ENCODE measurements at regions not wholly inside any gene's neighbourhood (a gene's known extent, or its start where the extent isn't known, plus 50 kb on each side); places are given as distances from the start of the nearest gene placed in this dataset.
"Not testable (repeated sequence)": the region's sequence is repeated elsewhere in the genome, so short reads cannot be mapped to it uniquely, and the experiment has no call there.

- in situ Hi-C loops (cut with MboI; ENCODE audit: low sequenced_read_pairs): no loop called here
Observed at GRCh38 chr11:38461751-38462150, 1863.7 kb upstream of the RAG2 start.

- in situ Hi-C loops (cut with MboI; ENCODE audit: low sequenced_read_pairs): no loop called here
Observed at GRCh38 chr11:38460896-38461295, 1862.9 kb upstream of the RAG2 start.

GRCh38 chr11:38460429-38460828 lies 1862.4 kb upstream of the RAG2 start:
- in situ Hi-C loops (cut with MboI; ENCODE audit: low sequenced_read_pairs): no loop called here

GRCh38 chr11:38456371-38456770 lies 1858.3 kb upstream of the RAG2 start:
- in situ Hi-C loops (cut with MboI; ENCODE audit: low sequenced_read_pairs): no loop called here

GRCh38 chr11:38448284-38448683 lies 1850.2 kb upstream of the RAG2 start:
- in situ Hi-C loops (cut with MboI; ENCODE audit: low sequenced_read_pairs): no loop called here

GRCh38 chr11:38446336-38446735 lies 1848.3 kb upstream of the RAG2 start:
- in situ Hi-C loops (cut with MboI; ENCODE audit: low sequenced_read_pairs): no loop called here

GRCh38 chr11:38438091-38438490 lies 1840.1 kb upstream of the RAG2 start:
- in situ Hi-C loops (cut with MboI; ENCODE audit: low sequenced_read_pairs): no loop called here

- in situ Hi-C loops (cut with MboI; ENCODE audit: low sequenced_read_pairs): no loop called here
Observed at GRCh38 chr11:38425578-38425977, 1827.5 kb upstream of the RAG2 start.

- in situ Hi-C loops (cut with MboI; ENCODE audit: low sequenced_read_pairs): no loop called here
Observed at GRCh38 chr11:38423042-38423441, 1825.0 kb upstream of the RAG2 start.

- in situ Hi-C loops (cut with MboI; ENCODE audit: low sequenced_read_pairs): no loop called here
Observed at GRCh38 chr11:38416141-38416540, 1818.1 kb upstream of the RAG2 start.

GRCh38 chr11:38411149-38411548 lies 1813.1 kb upstream of the RAG2 start:
- in situ Hi-C loops (cut with MboI; ENCODE audit: low sequenced_read_pairs): no loop called here

- in situ Hi-C loops (cut with MboI; ENCODE audit: low sequenced_read_pairs): no loop called here
Observed at GRCh38 chr11:38402063-38402462, 1804.0 kb upstream of the RAG2 start.

- in situ Hi-C loops (cut with MboI; ENCODE audit: low sequenced_read_pairs): no loop called here
Observed at GRCh38 chr11:38392176-38392575, 1794.1 kb upstream of the RAG2 start.

GRCh38 chr11:38384568-38384967 lies 1786.5 kb upstream of the RAG2 start:
- in situ Hi-C loops (cut with MboI; ENCODE audit: low sequenced_read_pairs): no loop called here

GRCh38 chr11:38365274-38365673 lies 1767.2 kb upstream of the RAG2 start:
- in situ Hi-C loops (cut with MboI; ENCODE audit: low sequenced_read_pairs): no loop called here

- in situ Hi-C loops (cut with MboI; ENCODE audit: low sequenced_read_pairs): no loop called here
Observed at GRCh38 chr11:38356255-38356654, 1758.2 kb upstream of the RAG2 start.

- in situ Hi-C loops (cut with MboI; ENCODE audit: low sequenced_read_pairs): no loop called here
Observed at GRCh38 chr11:38345286-38345685, 1747.2 kb upstream of the RAG2 start.

- in situ Hi-C loops (cut with MboI; ENCODE audit: low sequenced_read_pairs): not testable (repeated sequence)
Observed at GRCh38 chr11:38341612-38342011, 1743.6 kb upstream of the RAG2 start.

- in situ Hi-C loops (cut with MboI; ENCODE audit: low sequenced_read_pairs): no loop called here
Observed at GRCh38 chr11:38339835-38340440, 1741.9 kb upstream of the RAG2 start.

- in situ Hi-C loops (cut with MboI; ENCODE audit: low sequenced_read_pairs): not testable (repeated sequence)
Observed at GRCh38 chr11:38338022-38338421, 1740.0 kb upstream of the RAG2 start.

GRCh38 chr11:38332046-38332445 lies 1734.0 kb upstream of the RAG2 start:
- in situ Hi-C loops (cut with MboI; ENCODE audit: low sequenced_read_pairs): no loop called here

- in situ Hi-C loops (cut with MboI; ENCODE audit: low sequenced_read_pairs): no loop called here
Observed at GRCh38 chr11:38330578-38330977, 1732.5 kb upstream of the RAG2 start.

Data from HL-60/S4 treated with phorbol 12-myristate 13-acetate at 8.2 ng/mL for 4 days and 3 days (cell line).